HG03565 (cell line): ENCODE measurements at regions not wholly inside any gene's neighbourhood (a gene's known extent, or its start where the extent isn't known, plus 50 kb on each side); places are given as distances from the start of the nearest gene placed in this dataset.

ENCODE experiments used
- ATAC-seq: cut with Tn5 transposase; IDR thresholded peaks from one replicate; pipeline ENCODE4 v1.9.1; 2021; ENCODE audit warnings: mild to moderate bottlenecking, moderate library complexity; ENCODE audit not compliant: unreplicated experiment

- ATAC-seq = no peak
Measured at GRCh38 chr12:84313323-84313675, 599.3 kb downstream of the SLC6A15 start.

DNA sequence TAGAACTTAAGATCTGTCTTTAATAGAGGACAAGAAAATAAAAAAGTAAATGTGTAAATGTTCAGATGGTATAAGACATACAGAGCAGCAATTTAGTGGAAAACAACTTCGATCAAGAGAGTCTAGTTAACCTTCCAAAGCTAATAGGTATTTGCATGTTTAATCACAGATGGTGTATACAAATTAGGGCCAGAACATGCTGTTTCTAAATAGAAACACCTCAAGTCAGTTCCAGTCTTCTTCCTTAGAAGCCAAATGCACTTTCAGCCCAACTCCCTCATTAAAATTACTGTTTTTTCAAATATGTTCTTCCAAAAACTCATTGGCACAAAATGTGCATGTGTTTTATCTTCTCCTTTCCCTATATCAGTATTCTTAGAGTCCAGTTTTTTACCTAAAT is 604.4 kb downstream of the SLC6A15 start:
- no peak for ATAC-seq

DNA sequence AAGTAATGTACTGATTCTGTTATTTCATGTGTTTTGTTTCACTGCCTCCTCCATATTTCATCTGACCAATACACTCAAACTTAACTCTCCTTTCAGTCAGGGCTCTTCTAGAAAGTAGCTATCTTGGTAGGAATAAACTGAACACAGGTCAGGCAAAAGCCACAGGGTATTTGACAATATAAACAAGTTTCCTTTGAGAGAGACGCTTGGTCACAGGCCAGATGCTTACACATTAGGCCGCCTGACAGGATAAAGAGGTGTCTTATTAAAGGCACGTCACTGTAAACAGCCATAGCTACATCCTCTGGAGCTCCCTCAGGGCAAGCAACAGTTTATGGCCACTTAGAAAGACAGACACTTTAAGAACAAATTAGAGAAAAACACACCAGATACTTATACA is 607.5 kb downstream of the SLC6A15 start:
- ATAC-seq = no peak

GRCh38 chr12:84294246-84294645 is 618.4 kb downstream of the SLC6A15 start:
- ATAC-seq = no peak

GRCh38 chr12:84290168-84290567 is 622.4 kb downstream of the SLC6A15 start:
- ATAC-seq = no peak

GRCh38 chr12:84277986-84278385 is 634.6 kb downstream of the SLC6A15 start:
- no peak for ATAC-seq

GRCh38 chr12:84276215-84276614 is 636.4 kb downstream of the SLC6A15 start:
- ATAC-seq = no peak

DNA sequence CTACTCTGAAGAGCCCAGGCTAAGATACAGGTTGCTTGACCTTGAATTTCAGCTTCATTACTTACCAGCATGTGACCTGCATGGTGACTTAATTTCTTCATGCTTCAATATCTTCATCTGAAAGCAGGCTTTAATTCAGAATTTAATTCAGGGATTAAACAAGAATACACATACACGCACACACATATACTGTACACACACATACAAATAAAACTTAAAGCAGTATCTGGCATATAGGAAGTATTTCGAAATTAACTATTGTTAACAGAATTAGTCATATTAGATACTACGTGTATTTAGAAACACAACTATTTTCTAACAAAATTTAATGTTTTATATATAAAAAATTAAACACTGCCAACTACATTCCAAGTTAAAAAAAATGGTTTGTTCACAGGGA is 640.3 kb downstream of the SLC6A15 start:
- no peak for ATAC-seq

- ATAC-seq = no peak
Measured at GRCh38 chr12:84270470-84271140, 642.0 kb downstream of the SLC6A15 start.

- ATAC-seq = no peak
Measured at GRCh38 chr12:84247931-84248330, 664.7 kb downstream of the SLC6A15 start.

- ATAC-seq = no peak
Measured at GRCh38 chr12:84243686-84244085, 668.9 kb downstream of the SLC6A15 start.

GRCh38 chr12:84222841-84223240 is 689.8 kb downstream of the SLC6A15 start:
- no peak for ATAC-seq

GRCh38 chr12:84218406-84218805 is 694.2 kb downstream of the SLC6A15 start:
- no peak for ATAC-seq

GRCh38 chr12:84201976-84202375 is 710.6 kb downstream of the SLC6A15 start:
- ATAC-seq = no peak

DNA sequence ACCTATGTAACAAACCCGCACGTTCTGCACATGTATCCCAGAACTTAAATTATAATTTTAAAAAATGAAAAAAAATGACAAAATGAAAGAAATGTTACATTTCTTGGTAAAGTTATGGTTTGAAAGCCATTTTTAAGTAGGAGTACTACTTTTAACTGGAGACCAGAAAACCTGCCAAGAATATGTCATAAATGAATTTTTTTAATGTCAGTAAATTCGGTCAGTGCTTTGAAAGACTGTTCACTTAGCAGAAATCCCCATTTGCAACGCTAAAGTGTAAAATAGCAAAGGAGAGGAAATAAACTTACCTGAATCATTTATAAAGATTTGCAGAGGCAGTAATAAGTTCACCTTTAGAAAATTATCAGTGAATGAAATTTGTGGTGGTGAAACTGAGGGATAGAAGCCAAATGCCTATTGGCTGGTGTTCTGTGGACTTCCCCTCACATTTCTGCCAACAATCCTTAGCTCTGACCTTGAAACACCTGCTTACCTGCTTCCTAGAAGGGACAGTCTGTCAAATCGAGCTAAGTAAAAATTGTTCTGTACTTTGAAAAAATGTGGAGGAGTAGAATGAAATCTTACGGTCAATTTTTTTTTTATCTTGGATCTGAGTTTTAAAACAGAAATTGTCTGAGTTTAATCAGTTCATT is 714.2 kb downstream of the SLC6A15 start:
- ATAC-seq = no peak

DNA sequence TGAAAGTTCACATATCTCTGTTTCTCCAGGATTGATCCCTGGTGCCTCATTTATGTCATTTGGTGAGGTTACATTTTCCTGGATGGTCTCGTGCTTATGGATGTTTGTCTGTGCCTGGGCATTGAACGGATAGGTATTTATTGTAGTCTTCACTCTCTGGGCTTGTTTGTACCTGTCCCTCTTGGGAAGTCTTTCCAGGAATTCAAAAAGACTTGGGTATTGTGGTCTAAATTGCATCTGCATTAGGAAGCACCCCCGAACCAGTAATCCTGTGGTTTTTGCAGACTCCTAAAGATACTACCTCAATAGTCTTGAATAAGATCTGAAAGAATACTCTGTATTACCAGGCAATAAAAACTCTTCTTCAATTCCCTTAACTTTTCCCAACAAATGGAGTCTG is 720.8 kb downstream of the SLC6A15 start:
- ATAC-seq = no peak

- ATAC-seq = no peak
Measured at GRCh38 chr12:84186433-84186832, 726.2 kb downstream of the SLC6A15 start.

- ATAC-seq = no peak
Measured at GRCh38 chr12:84183576-84183975, 729.0 kb downstream of the SLC6A15 start.

- ATAC-seq = no peak
Measured at GRCh38 chr12:84174115-84174514, 738.5 kb downstream of the SLC6A15 start.

DNA sequence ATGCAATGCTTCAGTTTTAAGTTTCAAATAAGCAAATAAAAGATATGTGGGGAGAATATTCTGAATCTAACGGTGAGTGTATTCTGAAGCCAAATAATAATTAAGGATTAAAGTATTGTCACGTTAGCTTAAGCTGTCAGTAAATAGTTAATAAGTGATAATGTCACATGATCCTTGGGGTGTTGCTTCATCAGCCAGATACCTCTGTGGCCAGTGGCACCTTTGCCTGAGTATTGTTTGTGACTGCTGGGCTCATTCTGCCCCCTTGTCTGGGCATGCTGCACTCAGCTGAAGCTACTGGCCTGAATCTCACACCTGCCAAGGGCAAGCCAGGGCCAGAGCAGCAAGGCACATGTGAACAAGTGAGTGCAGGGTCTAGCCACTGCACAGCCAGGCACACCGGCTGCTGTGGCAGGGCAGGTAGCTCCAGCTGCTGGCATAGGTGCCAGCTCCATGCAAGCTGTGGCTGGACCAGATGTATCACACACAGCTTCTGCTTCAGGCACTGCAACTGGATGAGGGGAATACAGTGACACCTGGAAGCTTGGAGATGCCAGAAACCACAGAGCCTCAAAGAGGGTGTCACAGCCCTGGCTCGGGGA is 739.7 kb downstream of the SLC6A15 start:
- ATAC-seq = no peak

GRCh38 chr12:84166812-84167211 is 745.8 kb downstream of the SLC6A15 start:
- ATAC-seq = no peak

DNA sequence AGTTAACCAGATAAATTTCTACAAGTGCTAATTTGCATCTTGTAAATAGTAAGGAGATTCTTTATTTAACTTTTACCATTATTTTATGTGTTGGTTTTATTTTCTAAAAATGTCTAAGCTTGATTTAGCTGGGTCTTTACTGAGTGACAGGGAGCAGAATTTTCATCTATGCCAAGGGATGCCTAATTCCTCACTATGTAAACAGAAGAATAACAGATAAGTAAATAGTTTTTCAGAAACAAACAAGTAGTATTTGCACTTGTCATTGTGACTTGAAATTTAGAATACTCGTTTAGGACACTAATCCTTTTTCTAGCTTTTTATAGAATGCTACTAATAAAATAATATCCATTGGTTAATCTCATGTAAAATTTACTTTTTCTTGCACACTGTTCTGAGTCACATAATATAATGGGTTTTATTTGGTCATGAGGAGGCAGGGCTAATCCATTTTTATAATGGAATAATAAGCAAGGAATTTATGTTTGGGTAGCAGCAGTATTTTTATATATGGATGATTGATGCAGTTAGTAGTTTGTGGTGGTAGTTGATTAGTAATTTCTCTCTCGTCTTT is 746.5 kb downstream of the SLC6A15 start:
- no peak for ATAC-seq
